ENCODE measurements at regions not wholly inside any gene's neighbourhood (a gene's known extent, or its start where the extent isn't known, plus 50 kb on each side); places are given as distances from the start of the nearest gene placed in this dataset.
A peak's percentile ranks its signal among the peaks of the same experiment; 100 is the strongest.

DNA sequence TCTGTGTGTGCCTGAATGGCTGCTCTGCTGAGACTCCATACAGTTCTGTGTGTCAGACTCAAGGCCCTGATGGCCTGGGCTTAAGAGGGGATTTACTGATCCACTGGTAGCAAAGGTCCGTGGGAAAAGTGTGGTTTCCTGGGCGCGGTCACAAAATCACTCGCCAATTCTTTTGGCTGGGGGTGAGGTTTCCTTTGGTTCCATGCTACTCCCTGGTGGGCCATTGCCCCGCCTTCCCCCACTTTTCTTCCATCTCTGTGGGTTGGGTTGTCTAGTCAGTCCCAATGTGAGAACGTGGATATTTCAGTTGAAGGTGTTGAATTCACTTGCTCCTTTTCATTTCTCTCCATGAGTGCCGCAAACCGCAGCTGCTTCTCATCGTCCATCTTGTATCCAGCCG, 162.7 kb upstream of the NRXN1 start:
- no peak for DNase-seq (ENCODE audit: low spot score)
- H3K27ac ChIP-seq (replicated peaks; ENCODE audit: low read length): no peak overlapping the region

DNA sequence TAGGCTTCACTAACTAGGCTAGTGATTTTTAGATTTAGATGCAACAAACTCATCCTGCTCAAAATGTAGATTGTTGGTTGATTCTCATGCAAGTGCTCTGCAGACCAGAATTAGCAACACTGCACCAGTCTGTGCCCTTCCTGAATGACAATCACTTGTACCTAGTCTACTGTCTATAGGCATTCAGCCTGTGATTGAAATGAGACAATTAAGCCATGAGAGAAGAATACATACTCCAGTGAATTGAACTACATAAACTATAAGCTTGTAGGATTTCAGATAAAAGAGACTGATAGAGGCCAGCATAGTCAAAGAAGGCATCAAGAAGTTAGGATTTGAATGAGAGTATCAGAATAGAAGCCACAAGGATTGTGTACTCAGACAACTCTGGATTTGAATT, 138.3 kb upstream of the NRXN1 start:
- H2AK5ac ChIP-seq (ENCODE audit: low read depth, low read length): no peak overlapping the region
- no peak overlapping the region for H3K23ac ChIP-seq (ENCODE audit: low read depth, low read length, poor library complexity)
- H3K18ac ChIP-seq (ENCODE audit: low read length): no peak overlapping the region
- H2BK120ac ChIP-seq (ENCODE audit: low read depth, low read length): no peak overlapping the region
- no peaks in the 10 kb centered on the region for H3K27me3 ChIP-seq (ENCODE audit: control insufficient read depth in 3 of 3, insufficient read depth in 3 of 3, low read depth in 1 of 3, low read length in 3 of 3)
- H2BK15ac ChIP-seq (ENCODE audit: low read length): no peak overlapping the region
- no peak overlapping the region for H2AFZ ChIP-seq (ENCODE audit: low read length)
- no peak overlapping the region for H3K9ac ChIP-seq (ENCODE audit: low read depth, low read length, poor library complexity)
- no peak overlapping the region for H4K91ac ChIP-seq (ENCODE audit: low read depth, low read length, poor library complexity)
- H4K8ac ChIP-seq (ENCODE audit: low read depth, low read length): no peak overlapping the region
- H3K36me3 ChIP-seq (replicated peaks in 1 of 2; ENCODE audit: control insufficient read depth in 2 of 2, insufficient read depth in 2 of 2, low read length in 2 of 2): no peaks in the 10 kb centered on the region
- H3K9me3 ChIP-seq (replicated peaks in 1 of 2; ENCODE audit: control insufficient read depth in 2 of 2, insufficient read depth in 1 of 2, low read depth in 1 of 2, low read length in 2 of 2): no peaks in the 10 kb centered on the region
- no peaks in the 10 kb centered on the region for H3K79me1 ChIP-seq (ENCODE audit: low read depth, low read length)
- no peak overlapping the region for H3K4me3 ChIP-seq (ENCODE audit: low read length in 2 of 2)
- peaks cover 0 to 4% of the 10 kb centered on the region in 2 donors for H3K4me1 ChIP-seq (ENCODE audit: control insufficient read depth in 2 of 2, insufficient read depth in 1 of 2, low read depth in 1 of 2, low read length in 2 of 2)
- no peak overlapping the region for H3K14ac ChIP-seq (ENCODE audit: low read length)
- H3K4ac ChIP-seq (ENCODE audit: low read length): no peak overlapping the region
- no peak overlapping the region for H2BK12ac ChIP-seq (ENCODE audit: low read length)
- H3K4me2 ChIP-seq (ENCODE audit: insufficient read depth, low read length, poor library complexity, severe bottlenecking): no peak overlapping the region
- no peak overlapping the region for H3K27ac ChIP-seq (replicated peaks; ENCODE audit: low read length)
- no peak overlapping the region for H2BK5ac ChIP-seq (ENCODE audit: low read length)
- DNase-seq (ENCODE audit: low spot score): no peak

More for the DNA sequence above, 162.7 kb upstream of the NRXN1 start:
- Histone ChIP-seq H3K4ac (ENCODE audit: low read length) (no peak overlapping the region), H4K91ac (ENCODE audit: low read depth, low read length, poor library complexity) (no peak overlapping the region), H3K27me3 (ENCODE audit: control insufficient read depth in 3 of 3, insufficient read depth in 3 of 3, low read depth in 1 of 3, low read length in 3 of 3) (no peaks in the 10 kb centered on the region), H3K79me1 (ENCODE audit: low read depth, low read length) (peaks cover 1% of the 10 kb centered on the region), H2AK5ac (ENCODE audit: low read depth, low read length) (no peak overlapping the region), H2BK5ac (ENCODE audit: low read length) (no peak overlapping the region), H3K9me3 (replicated peaks in 1 of 2; ENCODE audit: control insufficient read depth in 2 of 2, insufficient read depth in 1 of 2, low read depth in 1 of 2, low read length in 2 of 2) (peaks cover 0 to 1% of the 10 kb centered on the region in 2 donors), H4K8ac (ENCODE audit: low read depth, low read length) (no peak overlapping the region), H3K9ac (ENCODE audit: low read depth, low read length, poor library complexity) (no peak overlapping the region), H2BK15ac (ENCODE audit: low read length) (no peak overlapping the region), H3K23ac (ENCODE audit: low read depth, low read length, poor library complexity) (no peak overlapping the region), H3K4me2 (ENCODE audit: insufficient read depth, low read length, poor library complexity, severe bottlenecking) (no peak overlapping the region), H2BK12ac (ENCODE audit: low read length) (no peak overlapping the region), H3K18ac (ENCODE audit: low read length) (no peak overlapping the region), H3K36me3 (replicated peaks in 1 of 2; ENCODE audit: control insufficient read depth in 2 of 2, insufficient read depth in 2 of 2, low read length in 2 of 2) (no peaks in the 10 kb centered on the region), H3K4me3 (ENCODE audit: low read length in 2 of 2) (no peak overlapping the region), H3K4me1 (ENCODE audit: control insufficient read depth in 2 of 2, insufficient read depth in 1 of 2, low read depth in 1 of 2, low read length in 2 of 2) (no peaks in the 10 kb centered on the region), H3K14ac (ENCODE audit: low read length) (no peak overlapping the region), H2BK120ac (ENCODE audit: low read depth, low read length) (no peak overlapping the region), H2AFZ (ENCODE audit: low read length) (no peak overlapping the region)
- WGBS, 2 donors (ENCODE audit: extremely low coverage in 2 of 2, insufficient read length in 2 of 2, insufficient replicate concordance in 1 of 2): no CpG with 5 or more reads among the region's 10 CpGs

DNA sequence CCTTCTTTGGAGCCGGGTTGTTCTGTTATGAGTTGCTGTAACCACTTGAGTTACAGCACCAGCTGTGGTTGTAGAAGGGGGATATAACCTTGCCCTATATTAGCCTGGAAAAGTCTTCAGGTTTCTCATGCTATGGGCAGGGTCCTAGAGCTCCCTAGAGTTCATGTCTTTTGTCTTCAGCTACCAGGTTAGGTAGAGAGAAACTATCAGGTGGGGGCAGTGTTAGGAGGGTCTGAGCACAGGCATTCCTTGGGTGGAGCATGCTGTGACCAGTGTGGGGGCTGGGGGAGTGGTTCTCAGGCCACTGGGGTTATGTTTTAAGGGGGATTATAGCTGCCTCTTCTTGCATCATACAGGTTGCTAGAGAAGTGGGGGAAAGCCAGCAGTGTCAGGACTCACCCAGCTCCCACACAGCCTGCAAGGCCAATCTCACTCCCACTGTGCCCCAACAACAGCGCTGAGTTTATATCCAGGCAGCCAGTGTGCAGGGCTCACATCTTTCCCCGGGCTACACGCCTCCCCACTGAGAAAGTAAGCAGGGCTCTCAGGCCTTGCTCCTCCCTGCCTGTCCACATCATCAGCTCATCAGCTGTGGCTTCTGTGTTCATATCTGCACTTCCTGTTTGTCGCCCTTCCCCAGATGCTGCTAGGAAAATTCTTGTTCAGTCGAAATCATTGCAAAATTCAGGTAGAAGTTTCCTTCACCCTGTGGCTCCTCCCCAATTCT, 133.8 kb upstream of the NRXN1 start:
- H2BK5ac ChIP-seq (ENCODE audit: low read length): no peak overlapping the region
- H3K14ac ChIP-seq (ENCODE audit: low read length): no peak overlapping the region
- H3K27me3 ChIP-seq (ENCODE audit: control insufficient read depth in 3 of 3, insufficient read depth in 3 of 3, low read depth in 1 of 3, low read length in 3 of 3): no peaks in the 10 kb centered on the region
- H4K8ac ChIP-seq (ENCODE audit: low read depth, low read length): no peak overlapping the region
- H3K79me1 ChIP-seq (ENCODE audit: low read depth, low read length): no peaks in the 10 kb centered on the region
- H3K4me2 ChIP-seq (ENCODE audit: insufficient read depth, low read length, poor library complexity, severe bottlenecking): no peak overlapping the region
- no peak overlapping the region for H4K91ac ChIP-seq (ENCODE audit: low read depth, low read length, poor library complexity)
- no peak overlapping the region for H3K23ac ChIP-seq (ENCODE audit: low read depth, low read length, poor library complexity)
- H3K27ac ChIP-seq (replicated peaks; ENCODE audit: low read length): no peak overlapping the region
- no peak overlapping the region for H2BK15ac ChIP-seq (ENCODE audit: low read length)
- no peak for DNase-seq (ENCODE audit: low spot score)
- H2AFZ ChIP-seq (ENCODE audit: low read length): peak overlapping the region; percentile 37
- H2BK120ac ChIP-seq (ENCODE audit: low read depth, low read length): no peak overlapping the region
- no peak overlapping the region for H3K9ac ChIP-seq (ENCODE audit: low read depth, low read length, poor library complexity)
- no peak overlapping the region for H3K4ac ChIP-seq (ENCODE audit: low read length)
- H3K9me3 ChIP-seq (replicated peaks in 1 of 2; ENCODE audit: control insufficient read depth in 2 of 2, insufficient read depth in 1 of 2, low read depth in 1 of 2, low read length in 2 of 2): no peaks in the 10 kb centered on the region
- H3K36me3 ChIP-seq (replicated peaks in 1 of 2; ENCODE audit: control insufficient read depth in 2 of 2, insufficient read depth in 2 of 2, low read length in 2 of 2): no peaks in the 10 kb centered on the region
- H3K4me1 ChIP-seq (ENCODE audit: control insufficient read depth in 2 of 2, insufficient read depth in 1 of 2, low read depth in 1 of 2, low read length in 2 of 2): peaks cover 0 to 4% of the 10 kb centered on the region in 2 donors
- no peak overlapping the region for H2AK5ac ChIP-seq (ENCODE audit: low read depth, low read length)
- no peak overlapping the region for H2BK12ac ChIP-seq (ENCODE audit: low read length)
- peak overlapping the region; percentile 2 for H3K18ac ChIP-seq (ENCODE audit: low read length)
- H3K4me3 ChIP-seq (ENCODE audit: low read length in 2 of 2): no peak overlapping the region
- WGBS, 2 donors (ENCODE audit: extremely low coverage in 2 of 2, insufficient read length in 2 of 2, insufficient replicate concordance in 1 of 2): no CpG with 5 or more reads among the region's 6 CpGs

DNA sequence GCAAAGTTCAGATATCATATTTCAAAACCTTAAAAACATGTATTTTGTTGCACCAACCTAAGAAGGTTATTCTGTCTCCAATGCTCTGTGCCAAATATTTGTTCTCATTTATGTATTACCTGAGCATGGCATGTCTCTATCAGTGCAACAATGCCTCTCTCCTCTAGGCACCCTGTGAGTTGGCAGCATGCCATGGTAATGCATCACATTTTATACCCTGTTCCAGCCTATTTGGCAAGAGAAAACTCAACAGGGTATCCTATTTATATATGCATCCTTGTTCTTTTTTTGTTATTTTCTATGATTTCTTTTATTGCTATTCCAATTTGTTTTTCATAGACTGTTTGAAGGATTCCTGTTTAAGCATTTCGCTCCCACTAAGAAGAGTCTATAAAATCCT, 126.3 kb upstream of the NRXN1 start:
- Histone ChIP-seq H3K27me3 (ENCODE audit: control insufficient read depth in 3 of 3, insufficient read depth in 3 of 3, low read depth in 1 of 3, low read length in 3 of 3) (no peaks in the 10 kb centered on the region), H2BK12ac (ENCODE audit: low read length) (no peak overlapping the region), H3K79me1 (ENCODE audit: low read depth, low read length) (no peaks in the 10 kb centered on the region), H3K27ac (replicated peaks; ENCODE audit: low read length) (no peak overlapping the region), H3K18ac (ENCODE audit: low read length) (no peak overlapping the region), H3K36me3 (replicated peaks in 1 of 2; ENCODE audit: control insufficient read depth in 2 of 2, insufficient read depth in 2 of 2, low read length in 2 of 2) (no peaks in the 10 kb centered on the region), H3K23ac (ENCODE audit: low read depth, low read length, poor library complexity) (no peak overlapping the region), H4K8ac (ENCODE audit: low read depth, low read length) (no peak overlapping the region), H3K14ac (ENCODE audit: low read length) (no peak overlapping the region), H2BK120ac (ENCODE audit: low read depth, low read length) (no peak overlapping the region), H3K9me3 (replicated peaks in 1 of 2; ENCODE audit: control insufficient read depth in 2 of 2, insufficient read depth in 1 of 2, low read depth in 1 of 2, low read length in 2 of 2) (no peaks in the 10 kb centered on the region), H2BK5ac (ENCODE audit: low read length) (no peak overlapping the region), H3K4me1 (ENCODE audit: control insufficient read depth in 2 of 2, insufficient read depth in 1 of 2, low read depth in 1 of 2, low read length in 2 of 2) (no peaks in the 10 kb centered on the region), H3K9ac (ENCODE audit: low read depth, low read length, poor library complexity) (no peak overlapping the region), H2BK15ac (ENCODE audit: low read length) (no peak overlapping the region), H3K4me3 (ENCODE audit: low read length in 2 of 2) (no peak overlapping the region), H4K91ac (ENCODE audit: low read depth, low read length, poor library complexity) (no peak overlapping the region), H3K4me2 (ENCODE audit: insufficient read depth, low read length, poor library complexity, severe bottlenecking) (no peak overlapping the region), H2AK5ac (ENCODE audit: low read depth, low read length) (no peak overlapping the region), H3K4ac (ENCODE audit: low read length) (no peak overlapping the region), H2AFZ (ENCODE audit: low read length) (no peak overlapping the region)
- no CpG with 5 or more reads among the region's 1 CpG for WGBS, 2 donors (ENCODE audit: extremely low coverage in 2 of 2, insufficient read length in 2 of 2, insufficient replicate concordance in 1 of 2)
- DNase-seq (ENCODE audit: low spot score): no peak

Data from neuronal stem cell (in vitro differentiated cells).